Right lung (tissue), 2 donors: ENCODE measurements at regions not wholly inside any gene's neighbourhood (a gene's known extent, or its start where the extent isn't known, plus 50 kb on each side); places are given as distances from the start of the nearest gene placed in this dataset.
"Not testable (repeated sequence)": the region's sequence is repeated elsewhere in the genome, so short reads cannot be mapped to it uniquely, and the experiment has no call there.

Experiments
- DNase-seq, 2 donors: peaks; one replicate each; pipeline ENCODE4 v3.0.0-alpha.2; 2013

DNA sequence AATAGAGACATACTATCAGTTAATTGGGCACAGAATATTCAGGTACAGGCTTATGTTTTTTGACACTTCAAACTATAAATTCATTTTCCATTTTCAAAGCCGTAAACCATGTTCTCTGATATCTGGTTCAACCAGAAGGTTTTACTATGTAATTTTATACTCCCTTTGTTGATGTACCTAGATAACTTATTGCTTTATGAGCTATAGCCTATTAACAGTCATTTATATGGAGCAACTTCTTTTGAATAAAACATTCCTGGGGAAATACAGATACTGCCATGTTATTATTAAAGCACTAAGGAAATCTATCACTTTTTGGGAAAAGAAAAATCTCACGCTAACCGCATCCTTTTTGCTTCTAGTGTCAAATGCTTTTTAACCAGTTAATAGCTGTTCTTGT lies 505.6 kb downstream of the PYDC2 start:
- DNase-seq, result no peak

DNA sequence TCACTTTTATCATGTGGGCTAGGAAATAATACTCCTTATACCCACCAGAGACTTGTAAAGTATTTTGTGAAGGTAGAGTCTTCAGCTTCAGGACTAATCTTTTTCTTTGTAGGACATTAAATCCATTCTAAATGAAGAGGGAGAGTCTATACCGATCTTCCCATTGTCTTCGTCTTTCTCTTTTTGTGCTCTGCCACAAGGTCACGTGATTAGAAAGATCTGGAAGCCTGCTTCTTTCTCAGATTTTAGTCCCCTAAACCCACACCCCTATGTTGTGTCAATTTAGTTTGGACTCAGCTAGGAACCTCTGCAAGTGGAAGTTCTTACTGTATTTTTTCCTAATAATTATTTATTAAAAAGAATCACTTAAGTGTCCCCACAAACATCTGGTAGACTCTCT lies 507.3 kb downstream of the PYDC2 start:
- no peak for DNase-seq

DNA sequence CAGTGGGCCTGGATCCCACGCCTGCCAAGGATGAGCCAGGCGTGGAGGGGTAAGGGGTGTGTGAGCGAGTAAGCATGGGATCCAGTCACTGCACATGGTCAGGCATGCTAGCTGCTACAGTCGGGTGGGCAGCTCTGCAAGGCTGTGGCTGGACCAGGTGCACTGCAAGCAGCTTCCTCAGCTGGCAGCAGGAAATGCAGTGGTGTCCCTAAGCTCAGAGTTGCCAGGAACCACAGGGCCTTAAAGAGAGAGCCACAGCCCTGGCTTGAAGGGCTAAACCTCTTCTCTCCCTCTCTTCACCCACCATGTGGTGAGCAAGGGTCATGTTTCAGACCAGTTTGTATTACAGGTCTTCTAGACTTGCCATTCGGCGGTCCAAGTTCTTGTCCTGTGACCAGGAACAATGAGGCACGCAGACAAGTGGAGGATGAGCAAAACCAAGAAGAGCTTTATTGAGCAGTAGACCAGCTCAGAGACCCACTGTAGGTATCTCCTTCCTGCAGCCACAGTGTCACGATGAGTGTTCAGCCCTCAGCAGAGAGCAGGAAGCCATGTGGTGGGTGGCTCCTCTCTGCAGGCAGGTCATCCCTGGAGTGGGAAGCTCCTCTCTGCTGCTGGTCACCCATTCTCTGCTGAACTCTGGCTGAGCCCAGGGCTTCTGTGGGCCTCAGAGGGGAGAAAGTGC lies 511.9 kb downstream of the PYDC2 start:
- DNase-seq, result no peak

DNA sequence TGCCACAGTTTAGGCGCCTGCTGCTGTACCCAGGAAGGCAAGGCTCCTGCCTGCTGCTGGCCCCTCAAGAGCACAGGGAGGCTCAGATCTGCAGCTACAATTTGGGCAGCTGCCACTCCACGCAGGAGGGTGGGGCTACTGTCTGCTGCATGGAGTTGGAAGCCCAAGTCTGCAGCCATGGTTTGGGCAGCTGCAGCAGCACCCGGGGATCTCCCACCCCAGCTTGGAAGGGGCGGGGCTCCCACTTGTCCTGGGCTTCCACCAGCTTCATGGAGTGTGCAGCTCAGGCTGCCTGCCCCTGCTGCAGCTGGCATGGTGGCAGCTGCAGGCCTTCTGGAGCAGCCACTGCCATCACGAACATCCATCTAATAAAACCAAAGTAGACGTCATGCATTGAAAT lies 512.9 kb downstream of the PYDC2 start:
- DNase-seq, result no peak

DNA sequence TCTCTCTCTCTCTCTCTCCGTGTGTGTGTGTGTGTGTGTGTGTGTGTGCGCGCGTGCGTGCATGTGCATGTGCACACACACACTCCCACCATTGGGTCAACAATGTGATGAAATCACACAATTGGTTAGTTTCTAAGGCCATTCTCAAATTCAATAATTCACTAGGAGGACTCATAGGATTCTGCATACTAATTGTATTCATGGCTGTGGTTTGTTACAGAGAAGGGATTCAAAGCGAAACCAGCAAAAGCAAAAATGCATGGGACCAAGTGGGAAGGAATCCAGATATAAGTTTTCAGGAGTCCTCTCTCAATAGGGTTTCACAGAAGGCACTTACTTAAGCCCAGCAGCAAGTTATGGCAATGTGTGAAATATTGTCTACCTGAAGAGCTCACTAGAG lies 515.0 kb downstream of the PYDC2 start:
- DNase-seq, result no peak

DNA sequence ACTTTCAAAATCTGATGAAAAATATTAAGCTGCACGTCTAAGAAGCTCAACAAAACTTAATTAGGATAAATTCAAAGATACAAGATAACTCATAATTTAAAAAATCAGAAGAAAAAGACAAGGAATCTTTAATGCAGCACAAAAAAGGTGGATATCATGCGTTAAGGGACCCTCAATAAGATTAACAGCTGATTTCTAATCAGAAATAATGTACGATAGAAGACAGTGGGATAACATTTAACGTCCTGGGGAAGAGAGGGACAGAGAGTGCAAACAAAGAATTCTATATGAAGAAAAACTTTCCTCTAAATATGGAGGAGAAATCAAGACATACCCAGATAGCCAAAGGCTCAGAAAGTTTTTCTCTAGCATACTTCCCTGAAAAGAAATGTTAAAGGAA lies 519.5 kb downstream of the PYDC2 start:
- DNase-seq, result no peak

DNA sequence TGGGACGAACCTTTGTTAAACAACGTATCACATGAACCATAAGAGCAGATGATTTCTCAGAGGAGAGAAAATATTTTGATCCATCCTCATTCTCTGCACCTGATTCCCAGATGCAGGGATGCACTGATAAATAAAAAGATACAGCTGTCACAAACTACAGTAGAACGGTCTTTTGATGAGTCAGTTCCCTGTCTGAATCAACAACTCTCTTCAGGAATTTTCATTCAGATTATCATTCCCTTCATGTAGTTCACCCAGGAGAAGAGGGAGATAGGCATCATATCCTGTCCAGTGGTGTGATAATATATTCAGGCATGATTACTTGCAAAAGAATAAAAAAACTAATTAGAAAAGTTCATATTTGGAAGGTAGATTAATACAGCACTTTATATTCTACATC lies 521.5 kb downstream of the PYDC2 start:
- DNase-seq, result no peak

DNA sequence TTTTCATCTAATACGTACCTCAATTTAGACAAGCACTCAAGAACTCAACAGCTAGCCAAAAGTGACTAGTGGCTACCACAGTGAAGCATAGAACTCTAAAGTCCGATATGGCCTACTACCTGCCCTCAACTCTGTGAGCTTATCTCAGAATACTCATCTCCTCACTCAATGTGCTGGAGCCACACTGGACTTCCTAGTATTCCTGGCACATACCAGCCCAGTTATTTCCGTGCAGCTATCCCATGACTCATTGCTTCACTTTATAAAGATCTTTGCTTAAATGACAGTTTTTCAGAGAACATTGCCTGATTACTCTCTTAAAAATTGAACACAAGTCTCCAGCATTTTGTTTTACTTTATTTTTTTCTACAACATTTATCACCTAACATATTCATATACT lies 524.7 kb downstream of the PYDC2 start:
- no peak for DNase-seq

DNA sequence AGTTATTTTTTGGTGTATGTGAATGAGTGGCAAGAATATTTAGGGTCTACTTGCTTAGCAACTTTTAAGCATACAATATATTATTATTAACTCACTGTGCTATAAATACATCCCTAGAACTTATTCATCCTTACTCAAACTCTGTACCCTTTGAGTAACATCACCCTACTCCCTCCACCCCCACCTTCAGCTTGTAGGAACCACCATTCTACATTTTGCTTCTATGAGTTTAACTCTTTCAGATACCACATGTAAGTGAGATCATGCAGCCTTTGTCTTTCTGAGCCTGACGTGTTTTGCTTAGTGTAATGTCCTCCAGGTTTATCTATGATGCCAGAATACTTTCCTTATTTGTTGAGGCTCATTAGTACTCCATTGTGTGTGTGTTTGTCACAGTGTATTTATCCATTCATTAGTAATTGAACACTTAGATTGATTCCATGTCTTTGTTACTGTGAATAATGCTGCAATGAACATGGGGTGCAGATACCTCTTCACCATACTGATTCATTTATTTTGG lies 526.9 kb downstream of the PYDC2 start:
- DNase-seq, result no peak

DNA sequence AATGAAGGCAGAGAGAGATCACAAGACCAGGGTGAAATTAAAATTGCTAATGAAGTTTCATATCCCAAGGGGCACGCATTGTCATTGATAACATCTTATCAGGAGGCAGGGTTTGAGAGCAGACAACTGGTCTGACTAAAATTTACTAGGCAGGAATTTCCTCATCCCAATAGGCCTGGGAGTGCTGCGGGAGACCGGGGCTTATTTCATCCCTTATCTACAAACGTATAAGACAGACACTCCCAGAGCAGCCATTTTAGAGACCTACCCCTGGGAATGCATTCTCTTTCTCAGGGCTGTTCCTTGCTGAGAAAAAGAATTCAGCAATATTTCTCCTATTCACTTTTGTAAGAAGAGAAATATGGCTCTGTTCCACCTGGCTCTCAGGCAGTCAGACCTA lies 533.0 kb downstream of the PYDC2 start:
- DNase-seq, result not testable (repeated sequence)

DNA sequence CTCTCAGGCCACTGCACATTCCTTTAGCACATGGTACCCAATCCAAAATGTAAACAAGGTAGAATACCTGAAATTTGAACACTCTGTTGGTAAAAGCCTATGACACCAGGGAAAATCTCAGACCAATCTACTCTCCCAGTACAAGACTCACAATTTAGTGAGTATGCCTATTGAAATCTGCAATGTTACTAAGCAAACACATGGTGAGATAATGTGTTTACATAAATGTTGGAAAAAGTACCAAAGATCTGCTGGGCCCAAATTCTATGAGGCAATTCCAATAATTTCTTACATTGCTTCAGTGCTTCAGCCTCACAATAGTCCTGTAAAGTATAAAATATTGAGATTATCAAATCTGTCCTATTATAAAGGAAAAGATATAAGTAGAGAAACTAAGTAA lies 536.1 kb downstream of the PYDC2 start:
- DNase-seq, result no peak

DNA sequence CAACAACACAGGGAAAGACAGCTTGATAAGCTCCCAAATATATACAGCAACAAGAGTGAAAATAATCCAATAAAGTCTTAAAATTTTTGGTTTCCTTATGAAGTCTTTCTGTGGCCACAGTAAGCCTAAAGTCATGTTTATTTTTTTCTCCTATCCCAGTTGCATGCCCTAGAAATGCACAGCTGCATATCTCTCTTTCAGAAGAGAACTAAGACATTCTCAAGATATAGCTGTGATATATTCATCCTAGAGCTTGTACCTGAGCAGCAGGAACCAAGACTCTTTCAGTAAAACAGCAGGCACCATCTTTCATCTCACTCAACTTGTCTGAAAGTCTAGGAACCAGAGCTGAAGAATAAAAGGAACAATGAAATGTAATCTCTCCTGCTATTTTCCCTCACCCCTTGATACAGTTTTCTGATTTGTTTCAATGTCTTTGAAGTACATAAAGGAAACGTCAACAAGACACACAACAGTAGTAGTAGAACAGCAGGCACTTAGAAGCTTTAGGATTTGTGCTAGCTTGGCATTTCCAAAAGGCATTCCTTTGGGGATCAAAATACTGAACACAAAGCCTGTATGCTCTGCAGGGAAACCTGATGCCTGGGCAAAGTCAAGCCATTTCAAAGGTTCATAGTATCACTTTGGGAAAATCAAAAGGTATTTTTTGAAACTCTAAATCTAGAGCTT lies 536.8 kb downstream of the PYDC2 start:
- no peak for DNase-seq

DNA sequence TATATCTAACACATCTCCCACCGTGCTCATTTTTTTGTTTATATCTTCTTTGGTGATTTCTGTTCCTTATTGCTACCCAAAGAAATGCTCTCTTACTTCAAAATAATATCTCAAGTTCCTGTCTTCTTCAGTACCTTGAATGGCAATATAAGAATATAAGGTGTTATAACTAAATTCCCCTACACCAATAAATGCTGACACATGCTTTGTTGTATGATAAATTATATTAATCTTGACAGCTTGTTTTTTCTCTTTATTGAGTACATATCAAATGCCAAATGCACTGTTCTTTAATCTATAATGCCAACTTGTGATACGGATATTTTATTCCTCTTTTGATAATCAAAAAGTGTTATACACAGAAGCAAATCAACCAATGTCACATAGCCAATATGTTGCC lies 540.3 kb downstream of the PYDC2 start:
- no peak for DNase-seq

DNA sequence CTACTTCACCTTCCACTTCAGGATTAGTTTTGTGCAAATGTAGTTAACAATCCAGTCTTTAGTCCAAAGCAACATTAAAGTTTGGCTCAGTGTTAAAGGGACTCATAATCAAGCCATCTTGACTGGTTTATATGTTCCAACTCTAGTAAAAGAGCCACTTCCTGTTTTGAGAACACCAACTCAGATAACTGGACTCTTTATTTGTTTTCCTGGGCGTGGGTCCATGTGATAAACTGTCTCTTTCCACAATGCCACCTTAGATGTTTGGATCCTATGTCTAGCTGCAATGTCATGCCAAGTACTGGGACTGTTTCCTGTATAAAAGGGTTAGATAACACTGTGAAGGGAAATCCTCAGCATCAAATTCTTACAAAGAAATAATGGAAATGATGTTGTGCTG lies 545.0 kb downstream of the PYDC2 start:
- DNase-seq, result no peak

DNA sequence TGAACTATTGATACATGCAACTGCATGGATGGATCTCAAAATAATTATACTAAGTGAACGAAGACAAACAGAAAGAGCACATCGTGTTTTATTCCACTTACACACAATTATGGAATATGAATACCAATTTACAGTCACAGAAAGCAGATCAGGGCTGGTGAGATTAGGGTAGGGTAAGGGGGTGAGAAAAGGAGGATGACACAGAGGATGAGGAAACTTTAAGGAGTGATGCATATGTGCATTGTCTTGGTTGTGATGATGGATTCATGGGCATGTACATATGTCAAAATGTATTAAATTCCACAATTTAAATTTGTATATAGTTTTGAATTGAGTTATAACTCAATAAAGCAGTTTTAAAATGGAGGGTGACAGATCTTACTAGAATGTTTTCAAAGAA lies 548.9 kb downstream of the PYDC2 start:
- no peak for DNase-seq

DNA sequence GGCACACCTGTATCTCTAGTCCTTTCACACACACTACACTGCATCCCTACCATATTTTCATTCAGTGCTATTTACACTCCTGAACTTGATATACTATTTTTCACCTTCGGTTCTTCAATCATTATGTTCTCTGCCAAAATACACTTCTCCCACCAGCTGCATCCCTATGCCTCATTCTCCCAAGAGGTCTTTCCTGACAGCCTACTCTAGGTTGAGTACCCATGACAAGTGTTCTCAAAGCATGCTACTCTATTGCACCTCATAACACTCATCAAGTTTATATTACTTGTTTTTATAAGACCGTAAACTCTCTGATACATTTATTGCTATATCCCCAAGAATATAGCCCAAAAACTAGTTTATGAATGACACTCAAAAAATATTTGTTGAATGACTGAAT lies 549.5 kb downstream of the PYDC2 start:
- no peak for DNase-seq

DNA sequence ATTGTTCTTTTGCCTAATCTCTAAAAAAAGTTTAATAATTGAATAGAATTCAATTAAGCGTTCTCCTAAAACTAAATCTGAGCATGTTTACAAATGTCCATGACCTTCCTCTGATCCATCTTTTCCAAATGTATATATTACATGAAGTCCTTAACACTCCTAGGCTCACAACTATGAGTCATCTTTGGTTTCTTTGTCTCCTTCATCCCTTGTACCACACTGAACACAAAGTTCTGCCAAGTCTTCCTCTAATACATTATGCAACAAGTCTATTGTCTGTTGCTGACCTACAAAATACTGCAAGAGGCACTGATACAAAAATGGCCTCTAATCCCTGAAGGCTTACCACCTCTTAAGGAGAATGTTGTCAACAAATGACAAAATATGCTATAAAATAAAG lies 550.2 kb downstream of the PYDC2 start:
- DNase-seq, result no peak

DNA sequence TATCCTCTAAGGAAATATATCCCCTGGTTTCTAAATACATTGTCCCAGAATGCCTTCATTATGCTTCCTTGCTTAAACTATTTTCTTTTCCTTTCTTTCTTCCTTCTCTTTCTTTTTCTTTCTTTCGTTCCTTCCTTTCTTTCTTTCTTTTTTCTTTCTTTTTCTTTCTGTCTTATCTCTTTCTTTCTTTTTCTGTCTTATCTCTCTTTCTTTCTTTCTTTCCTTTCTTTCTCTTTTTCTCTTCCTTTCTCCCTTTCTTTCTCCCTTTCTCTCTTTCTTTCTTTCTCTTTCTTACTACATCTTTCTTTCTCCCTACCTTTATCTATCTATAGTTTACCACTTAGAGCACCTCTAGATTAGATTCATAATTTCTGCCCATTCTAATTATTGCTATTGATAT lies 552.1 kb downstream of the PYDC2 start:
- DNase-seq, result no peak

DNA sequence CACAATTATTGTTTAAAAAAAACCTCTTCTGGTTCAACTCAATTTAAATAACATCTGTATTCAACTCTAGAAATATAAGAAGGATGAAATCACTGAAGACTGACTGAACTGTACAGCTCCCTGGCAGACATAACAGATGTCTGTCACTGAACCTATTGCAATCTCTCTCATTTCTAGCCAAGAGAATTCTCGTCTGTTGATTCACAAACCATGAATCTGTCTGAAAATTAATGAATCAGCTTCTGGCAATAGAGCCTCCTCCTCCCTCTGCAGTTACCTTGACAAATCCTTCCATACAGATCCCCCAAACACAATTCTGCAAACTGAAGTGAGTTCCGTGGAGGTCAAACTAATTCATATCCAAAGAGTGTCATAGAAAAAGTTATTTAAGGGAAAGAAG lies 561.4 kb downstream of the PYDC2 start:
- DNase-seq, result no peak

DNA sequence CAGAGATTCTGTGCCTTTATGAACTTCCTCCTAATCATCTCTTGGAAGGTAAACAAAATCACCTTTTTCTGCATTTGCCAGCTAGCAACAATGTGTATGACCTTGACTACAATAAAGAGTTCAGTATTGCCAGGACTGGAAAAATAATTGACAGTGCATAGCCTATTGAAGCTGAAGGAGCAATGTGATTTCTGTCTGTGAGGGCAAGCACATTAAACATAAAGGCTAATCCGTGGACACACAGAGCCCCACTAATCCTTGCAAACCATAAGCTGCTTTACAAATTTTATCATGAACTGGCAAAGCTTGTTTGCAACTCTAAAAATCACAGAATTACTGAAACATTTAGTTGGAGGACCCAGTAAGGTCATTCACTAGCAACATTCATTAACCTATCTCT lies 563.8 kb downstream of the PYDC2 start:
- no peak for DNase-seq

DNA sequence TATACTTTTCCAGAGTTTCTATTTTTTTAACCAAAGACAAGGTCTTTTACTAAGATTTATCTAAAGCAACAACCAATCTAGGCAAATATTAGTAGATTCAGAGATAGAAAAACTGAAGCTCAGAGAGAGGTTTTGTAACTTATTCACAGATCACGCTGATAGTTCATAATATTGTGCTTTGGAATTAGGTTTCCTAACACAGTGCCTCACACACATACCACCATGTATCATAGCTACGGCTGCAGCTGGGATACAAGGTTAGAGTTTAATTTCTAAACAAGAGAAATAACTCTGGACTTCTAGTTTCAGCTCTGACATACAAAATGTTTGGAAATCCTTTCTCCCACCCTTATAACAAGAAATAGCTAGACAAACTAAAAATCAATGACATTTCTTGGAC lies 565.7 kb downstream of the PYDC2 start:
- DNase-seq, result no peak

DNA sequence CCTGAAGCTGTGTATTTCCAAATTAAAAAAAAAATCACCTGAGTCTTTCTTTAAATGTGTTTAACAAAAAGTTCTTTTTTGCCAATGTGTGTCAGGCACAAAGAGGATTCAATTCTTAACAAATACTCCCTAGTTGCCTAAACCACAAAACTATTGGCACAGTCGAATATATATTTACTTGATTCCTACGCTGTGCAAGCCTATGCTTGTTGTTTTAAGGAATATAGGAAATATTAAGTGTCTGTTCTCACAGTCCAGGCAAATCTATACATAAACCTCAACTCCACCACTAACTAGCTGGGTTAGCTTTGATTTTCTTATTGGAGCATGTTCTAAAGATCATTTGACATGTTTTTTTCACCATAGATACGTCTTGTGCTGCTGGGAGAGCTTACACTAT lies 571.0 kb downstream of the PYDC2 start:
- no peak for DNase-seq

DNA sequence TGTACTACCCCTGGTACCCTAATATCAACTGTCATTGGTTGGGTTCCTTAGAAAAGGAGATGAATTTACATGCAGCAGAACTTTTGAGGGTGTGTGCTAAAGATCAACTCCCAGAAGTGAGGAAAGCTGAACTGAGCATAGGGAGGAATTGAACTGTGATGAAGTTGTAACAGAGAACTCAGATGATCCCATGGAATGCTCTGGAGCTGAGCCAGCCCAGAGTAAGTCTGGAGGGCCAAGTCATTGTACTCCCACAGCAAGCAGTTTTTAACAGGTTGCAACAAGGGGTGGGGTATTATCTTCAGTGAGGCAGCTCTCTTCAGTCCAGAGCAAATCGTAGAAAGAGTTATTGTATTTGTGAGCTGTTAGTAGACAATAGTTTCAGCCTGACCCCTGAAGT lies 572.3 kb downstream of the PYDC2 start:
- DNase-seq, result no peak

DNA sequence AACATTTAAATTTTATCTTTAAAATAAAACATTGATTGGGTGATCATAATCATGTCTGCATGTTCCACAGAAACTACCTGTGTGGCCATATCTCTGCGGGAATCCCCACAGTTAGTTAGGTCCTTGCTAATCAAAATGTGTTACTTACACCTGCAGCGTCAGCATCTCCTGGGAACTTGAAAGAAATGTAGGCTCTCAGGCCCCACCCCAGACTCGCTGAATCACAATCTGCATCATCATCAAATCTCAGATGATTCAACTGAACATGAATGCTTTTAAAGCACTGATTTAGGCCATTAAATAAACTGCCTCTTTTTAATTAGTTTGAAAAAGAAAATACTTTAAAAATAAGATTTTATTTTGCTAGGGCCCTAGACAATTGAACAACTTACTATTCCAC lies 577.8 kb downstream of the PYDC2 start:
- DNase-seq, result no peak
